CD14-positive monocyte (primary cell): ENCODE measurements at regions not wholly inside any gene's neighbourhood (a gene's known extent, or its start where the extent isn't known, plus 50 kb on each side); places are given as distances from the start of the nearest gene placed in this dataset.

Source experiments
- DNase-seq, 3 donors: peaks; one replicate each; pipeline ENCODE4 v3.0.0-alpha.2; 2011 to 2022
- H2AFZ ChIP-seq: 2 replicates; pipeline ENCODE4 v1.6.0; 2012; ENCODE audit warnings: mild to moderate bottlenecking, low read depth, low read length, inconsistent platforms; ENCODE audit not compliant: insufficient read depth, poor library complexity, severe bottlenecking
- H3K27ac ChIP-seq, 2 donors: 1 replicate in 1 of 2; 2 replicates in 1 of 2; pipeline ENCODE4 v1.5.1; 2012 to 2013; ENCODE audit warnings: low read length in 2 of 2, control low read depth in 1 of 2, inconsistent platforms in 1 of 2, low read depth in 1 of 2, mild to moderate bottlenecking in 1 of 2
- H3K27me3 ChIP-seq, 2 donors: one replicate each; pipeline versions ENCODE4 v1.6.0 to v1.6.1; 2011 to 2013; ENCODE audit warnings: low read length in 2 of 2; ENCODE audit not compliant: control insufficient read depth in 2 of 2, insufficient read depth in 2 of 2
- H3K36me3 ChIP-seq, 2 donors: replicated peaks in 1 of 2; 1 replicate in 1 of 2; 2 replicates in 1 of 2; pipeline versions ENCODE4 v1.5.1 to v1.6.1; 2012 to 2013; ENCODE audit warnings: low read length in 2 of 2, control low read depth in 1 of 2, inconsistent platforms in 1 of 2, mild to moderate bottlenecking in 1 of 2; ENCODE audit not compliant: insufficient read depth in 2 of 2, control insufficient read depth in 1 of 2
- H3K4me1 ChIP-seq, 2 donors: 1 replicate in 1 of 2; 2 replicates in 1 of 2; pipeline versions ENCODE4 v1.5.1 to v1.6.1; 2012 to 2013; ENCODE audit warnings: low read length in 2 of 2, control low read depth in 1 of 2, inconsistent platforms in 1 of 2, mild to moderate bottlenecking in 1 of 2, moderate library complexity in 1 of 2; ENCODE audit not compliant: insufficient read depth in 2 of 2, control insufficient read depth in 1 of 2
- H3K4me2 ChIP-seq: replicated peaks from 2 replicates; pipeline ENCODE3; 2012; ENCODE audit warnings: low read length, moderate library complexity, mild to moderate bottlenecking; ENCODE audit not compliant: poor library complexity, severe bottlenecking; ENCODE audit errors: extremely low read depth
- H3K4me3 ChIP-seq, 3 experiments: fragments of 200-600 bp in 1 of 3; sonication (generic) in 1 of 3; replicated peaks in 1 of 3; 1 replicate in 2 of 3; 2 replicates in 1 of 3; pipeline ENCODE4 v1.5.1; 2011 to 2013; ENCODE audit warnings: low read length in 3 of 3, mild to moderate bottlenecking in 3 of 3, control low read depth in 2 of 3, low read depth in 2 of 3, inconsistent platforms in 1 of 3, moderate library complexity in 1 of 3
- H3K79me2 ChIP-seq: 2 replicates; pipeline ENCODE4 v1.6.0; 2012; ENCODE audit warnings: mild to moderate bottlenecking, control low read depth, inconsistent platforms, low read length, moderate library complexity; ENCODE audit not compliant: insufficient read depth
- H3K9ac ChIP-seq: 2 replicates; pipeline ENCODE4 v1.6.0; 2017; ENCODE audit warnings: low read length, mild to moderate bottlenecking; ENCODE audit not compliant: insufficient read depth, poor library complexity, severe bottlenecking
- H3K9me3 ChIP-seq, 2 donors: replicated peaks in 1 of 2; 1 replicate in 1 of 2; 2 replicates in 1 of 2; pipeline versions ENCODE4 v1.5.1 to v1.6.1; 2012 to 2013; ENCODE audit warnings: low read length in 2 of 2, control low read depth in 1 of 2; ENCODE audit not compliant: control insufficient read depth in 1 of 2, insufficient read depth in 1 of 2
- H4K20me1 ChIP-seq: 2 replicates; pipeline ENCODE4 v1.6.0; 2012; ENCODE audit warnings: mild to moderate bottlenecking, low read length, control low read depth, moderate library complexity; ENCODE audit not compliant: insufficient read depth
- H3K27ac Mint-ChIP-seq, 7 donors: one replicate each; pipeline ENCODE4 v1.8.0; 2020; ENCODE audit warnings: mild to moderate bottlenecking in 7 of 7, mixed read lengths in 7 of 7, moderate library complexity in 6 of 7, inconsistent platforms in 2 of 7
- H3K27me3 Mint-ChIP-seq, 3 donors: one replicate each; pipeline ENCODE4 v1.8.0; 2021 to 2022; ENCODE audit warnings: low read depth in 3 of 3, mild to moderate bottlenecking in 3 of 3, mixed read lengths in 3 of 3, moderate library complexity in 3 of 3, inconsistent platforms in 1 of 3
- H3K36me3 Mint-ChIP-seq, 2 donors: one replicate each; pipeline ENCODE4 v1.8.0; 2020; ENCODE audit warnings: mixed read lengths in 2 of 2, inconsistent platforms in 1 of 2, mild to moderate bottlenecking in 1 of 2
- H3K4me1 Mint-ChIP-seq: one replicate; pipeline ENCODE4 v1.8.0; 2020; ENCODE audit warnings: mild to moderate bottlenecking, mixed read lengths
- H3K4me3 Mint-ChIP-seq, 2 donors: one replicate each; pipeline ENCODE4 v1.8.0; 2020; ENCODE audit warnings: mild to moderate bottlenecking in 2 of 2, mixed read lengths in 2 of 2, moderate library complexity in 1 of 2
- H3K9me3 Mint-ChIP-seq, 7 donors: one replicate each; pipeline ENCODE4 v1.8.0; 2020 to 2022; ENCODE audit warnings: mixed read lengths in 7 of 7, mild to moderate bottlenecking in 6 of 7, moderate library complexity in 6 of 7, inconsistent platforms in 2 of 7
- CTCF ChIP-seq: fragments of 200-600 bp; IDR thresholded peaks from one replicate; pipeline ENCODE4 v1.8.0; 2022; ENCODE audit warnings: antibody characterized with exemption, mild to moderate bottlenecking
- WGBS: methylation state at CpG from one replicate; pipeline ENCODE4 v1.1.5; 2013; ENCODE audit warnings: missing lambda C conversion rate; ENCODE audit not compliant: insufficient coverage; 5-methylcytosine and 5-hydroxymethylcytosine counted together
- intact Hi-C, 2 donors: fragments of 100-400 bp; cut with micrococcal nuclease; formaldehyde crosslinking; loops; one replicate each; pipeline versions ENCODE4 v1.15.0 to v1.15.1; 2023

GRCh38 chr21:16552880-16553279 lies 823.1 kb downstream of the USP25 start:
- H3K9ac ChIP-seq, result no peak overlapping the region
- H3K27ac ChIP-seq, result no peak overlapping the region
- Mint-ChIP-seq H3K9me3 (peaks cover 2 to 11% (median 6%) of the 10 kb centered on the region in 7 donors), H3K36me3 (no peaks in the 10 kb centered on the region), H3K27me3 (peaks cover 0 to 1% (median 0%) of the 10 kb centered on the region in 3 donors), H3K27ac (no peak overlapping the region), H3K4me3 (no peak overlapping the region), H3K4me1 (no peaks in the 10 kb centered on the region)
- H3K4me3 ChIP-seq, result no peak overlapping the region
- no peaks in the 10 kb centered on the region for H3K36me3 ChIP-seq
- intact Hi-C loops, result no loop called here
- no peak overlapping the region for H2AFZ ChIP-seq
- no peaks in the 10 kb centered on the region for H3K27me3 ChIP-seq
- H3K79me2 ChIP-seq, result no peaks in the 10 kb centered on the region
- TF ChIP-seq CTCF, result no peak
- DNase-seq, result no peak
- H3K4me1 ChIP-seq, result no peaks in the 10 kb centered on the region
- WGBS, result 100% methylated on average over 1 of the region's 2 CpGs
- H3K9me3 ChIP-seq, result peaks cover 8 to 13% of the 10 kb centered on the region in 2 donors
- no peaks in the 10 kb centered on the region for H4K20me1 ChIP-seq
- no peak overlapping the region for H3K4me2 ChIP-seq

- Mint-ChIP-seq H3K27ac (no peak overlapping the region), H3K27me3 (no peaks in the 10 kb centered on the region), H3K4me3 (no peak overlapping the region), H3K36me3 (no peaks in the 10 kb centered on the region), H3K4me1 (no peaks in the 10 kb centered on the region), H3K9me3 (peaks cover 2 to 9% (median 7%) of the 10 kb centered on the region in 7 donors)
- Histone ChIP-seq H3K27ac (no peak overlapping the region), H2AFZ (no peak overlapping the region), H3K4me3 (no peak overlapping the region), H3K27me3 (no peaks in the 10 kb centered on the region), H3K9ac (no peak overlapping the region), H3K9me3 (peaks cover 8 to 13% of the 10 kb centered on the region in 2 donors), H3K4me1 (no peaks in the 10 kb centered on the region), H3K79me2 (no peaks in the 10 kb centered on the region), H3K4me2 (no peak overlapping the region), H3K36me3 (no peaks in the 10 kb centered on the region), H4K20me1 (no peaks in the 10 kb centered on the region)
- DNase-seq, result no peak
- TF ChIP-seq CTCF, result no peak
- WGBS, result 95% methylated on average over 3 of the region's 9 CpGs
- intact Hi-C loops, result no loop called here
Observed at GRCh38 chr21:16554503-16554902, 824.7 kb downstream of the USP25 start.
